SU-DHL-6 (cell line): ENCODE measurements at regions not wholly inside any gene's neighbourhood (a gene's known extent, or its start where the extent isn't known, plus 50 kb on each side); places are given as distances from the start of the nearest gene placed in this dataset.

Experiments used
- CTCF ChIP-seq: fragments of 200-600 bp; sonication (generic); IDR thresholded peaks from one replicate; pipeline ENCODE4 v1.5.1; 2017; ENCODE audit warnings: antibody characterized with exemption, mild to moderate bottlenecking, low read length, moderate library complexity; ENCODE audit not compliant: insufficient read depth, poor library complexity, severe bottlenecking
- EZH2phosphoT487 ChIP-seq: fragments of 200-600 bp; sonication (generic), shearing (Covaris generic); conservative IDR thresholded peaks from 2 replicates; pipeline ENCODE4 v1.6.1; 2018; ENCODE audit warnings: mild to moderate bottlenecking, antibody characterized with exemption, low read length, moderate library complexity, mixed read lengths

- TF ChIP-seq EZH2phosphoT487 (no peak), CTCF (no peak)
Observed at GRCh38 chr9:106727969-106728368, 135.0 kb upstream of the ZNF462 start.
